Kidney epithelial cell (primary cell): ENCODE measurements at regions not wholly inside any gene's neighbourhood (a gene's known extent, or its start where the extent isn't known, plus 50 kb on each side); places are given as distances from the start of the nearest gene placed in this dataset.

ENCODE experiments used
- DNase-seq: peaks from one replicate; pipeline ENCODE4 v3.0.0-alpha.2; 2010; ENCODE audit warnings: low read depth
- H3K27me3 ChIP-seq: 2 replicates; pipeline ENCODE4 v1.6.0; 2011; ENCODE audit warnings: low read length; ENCODE audit not compliant: control insufficient read depth, insufficient read depth
- H3K36me3 ChIP-seq: 2 replicates; pipeline ENCODE4 v1.5.1; 2011; ENCODE audit warnings: low read length; ENCODE audit not compliant: control insufficient read depth, insufficient read depth
- H3K4me3 ChIP-seq: 2 replicates; pipeline ENCODE4 v1.5.1; 2011; ENCODE audit warnings: low read depth, mild to moderate bottlenecking, control low read depth, low read length
- TF ChIP-seq, protein P1 (sequence below): IDR thresholded peaks from 2 replicates; pipeline ENCODE4 v1.5.1; 2011; ENCODE audit warnings: mild to moderate bottlenecking, moderate library complexity, low read length, control low read depth, inconsistent platforms; ENCODE audit not compliant: insufficient read depth, poor library complexity, severe bottlenecking

DNA sequence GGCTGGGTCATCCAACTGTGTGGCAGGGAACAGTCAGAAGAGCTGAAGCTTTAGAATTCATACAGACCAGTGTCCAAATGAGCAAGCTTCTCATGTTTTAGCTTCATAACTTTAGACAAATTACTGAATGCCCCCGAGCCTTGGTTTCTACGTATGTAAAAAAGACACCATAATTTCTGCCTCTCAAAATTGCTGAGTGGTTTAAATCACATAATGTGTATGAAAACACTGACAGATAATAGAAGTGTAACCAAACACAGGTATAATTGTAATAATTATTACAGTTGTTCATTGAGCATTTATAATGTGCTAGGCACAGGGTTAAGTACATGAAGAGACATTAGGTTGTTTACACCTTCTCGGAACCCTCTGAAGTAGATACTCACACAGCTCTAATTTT, 207.2 kb downstream of the IGSF11 start:
- Histone ChIP-seq H3K36me3 (no peaks in the 10 kb centered on the region), H3K27me3 (no peaks in the 10 kb centered on the region), H3K4me3 (no peak overlapping the region)
- TF ChIP-seq, protein P1, sequence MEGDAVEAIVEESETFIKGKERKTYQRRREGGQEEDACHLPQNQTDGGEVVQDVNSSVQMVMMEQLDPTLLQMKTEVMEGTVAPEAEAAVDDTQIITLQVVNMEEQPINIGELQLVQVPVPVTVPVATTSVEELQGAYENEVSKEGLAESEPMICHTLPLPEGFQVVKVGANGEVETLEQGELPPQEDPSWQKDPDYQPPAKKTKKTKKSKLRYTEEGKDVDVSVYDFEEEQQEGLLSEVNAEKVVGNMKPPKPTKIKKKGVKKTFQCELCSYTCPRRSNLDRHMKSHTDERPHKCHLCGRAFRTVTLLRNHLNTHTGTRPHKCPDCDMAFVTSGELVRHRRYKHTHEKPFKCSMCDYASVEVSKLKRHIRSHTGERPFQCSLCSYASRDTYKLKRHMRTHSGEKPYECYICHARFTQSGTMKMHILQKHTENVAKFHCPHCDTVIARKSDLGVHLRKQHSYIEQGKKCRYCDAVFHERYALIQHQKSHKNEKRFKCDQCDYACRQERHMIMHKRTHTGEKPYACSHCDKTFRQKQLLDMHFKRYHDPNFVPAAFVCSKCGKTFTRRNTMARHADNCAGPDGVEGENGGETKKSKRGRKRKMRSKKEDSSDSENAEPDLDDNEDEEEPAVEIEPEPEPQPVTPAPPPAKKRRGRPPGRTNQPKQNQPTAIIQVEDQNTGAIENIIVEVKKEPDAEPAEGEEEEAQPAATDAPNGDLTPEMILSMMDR, result no peak
- DNase-seq, result no peak

DNA sequence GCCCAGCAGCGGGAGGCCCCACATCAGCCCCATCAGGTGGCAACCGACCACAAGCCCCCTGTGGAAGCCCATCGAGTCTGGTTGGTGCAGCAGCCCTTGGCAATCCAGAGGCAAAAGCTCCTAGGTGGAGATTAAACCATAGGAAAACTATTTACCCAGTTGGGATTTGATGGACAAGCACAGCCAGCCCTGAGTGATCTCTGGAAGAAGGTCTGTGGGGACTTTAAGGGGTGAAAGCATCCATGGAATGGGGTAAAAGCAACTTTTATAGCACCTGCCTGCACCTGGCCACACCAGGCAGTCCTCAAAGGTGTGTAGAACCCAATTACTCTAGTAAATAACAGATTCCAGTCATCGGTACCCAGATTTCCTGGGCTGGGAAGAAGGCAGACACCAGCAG, 206.3 kb downstream of the IGSF11 start:
- TF ChIP-seq, protein P1, result no peak
- Histone ChIP-seq H3K4me3 (no peak overlapping the region), H3K36me3 (no peaks in the 10 kb centered on the region), H3K27me3 (no peaks in the 10 kb centered on the region)
- no peak for DNase-seq

GRCh38 chr3:118833075-118833474, 201.6 kb downstream of the IGSF11 start:
- Histone ChIP-seq H3K27me3 (no peaks in the 10 kb centered on the region), H3K36me3 (no peaks in the 10 kb centered on the region), H3K4me3 (no peak overlapping the region)
- TF ChIP-seq, protein P1, result no peak
- DNase-seq, result no peak

DNA sequence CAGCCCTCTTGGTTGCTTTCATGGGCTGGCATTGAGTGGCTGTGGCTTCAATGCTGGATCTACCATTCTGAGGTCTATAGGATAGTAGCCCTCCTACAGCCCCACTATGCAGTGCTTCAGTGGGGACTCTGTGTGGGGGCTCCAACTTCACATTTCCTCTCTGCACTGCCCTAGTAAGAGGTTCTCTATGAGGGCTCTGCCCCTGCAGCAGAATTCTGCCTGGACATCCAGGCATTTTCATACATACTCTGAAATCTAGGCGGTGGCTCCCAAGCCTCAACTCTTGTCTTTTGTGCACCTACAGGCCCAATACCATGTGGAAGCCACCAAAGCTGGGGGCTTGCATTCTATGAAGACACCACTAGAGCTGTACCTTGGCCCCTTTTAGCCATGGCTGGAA, 195.8 kb downstream of the IGSF11 start:
- no peak for DNase-seq
- H3K36me3 ChIP-seq, result no peaks in the 10 kb centered on the region
- no peak overlapping the region for H3K4me3 ChIP-seq
- TF ChIP-seq, protein P1, result no peak
- H3K27me3 ChIP-seq, result no peaks in the 10 kb centered on the region

DNA sequence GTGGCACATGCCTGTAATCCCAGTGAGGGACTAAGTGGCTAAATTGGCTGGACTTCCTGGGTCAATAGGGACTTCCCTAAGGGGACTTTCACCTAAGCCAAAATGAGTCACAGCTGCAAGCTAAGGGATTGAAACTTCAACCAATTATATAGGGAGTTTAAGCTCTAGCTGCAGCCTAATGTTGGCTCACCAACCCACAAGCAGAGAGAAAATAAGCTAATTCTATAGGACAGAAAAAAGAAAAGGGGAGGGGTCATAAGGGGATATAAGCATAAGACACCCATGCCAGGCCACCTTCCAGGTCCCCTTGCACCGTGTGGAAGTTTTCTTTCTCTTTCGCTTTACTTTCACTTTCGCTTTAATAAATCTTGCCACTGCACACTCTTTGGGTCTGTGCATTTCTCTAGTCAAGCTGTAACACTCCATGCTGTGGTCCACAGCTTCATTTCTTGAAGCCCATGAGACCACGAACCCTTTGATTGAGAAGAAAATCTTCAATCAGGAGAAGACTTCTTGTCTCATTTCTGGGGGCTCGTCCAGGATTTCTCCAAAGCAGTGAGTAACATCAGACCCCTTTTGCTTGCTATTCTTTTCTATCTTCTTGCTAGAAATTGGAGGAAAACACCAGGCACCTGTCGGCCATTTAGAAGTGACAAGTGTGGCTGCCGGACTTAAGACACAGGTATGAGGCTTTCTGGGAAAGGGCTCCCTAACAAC, 192.3 kb downstream of the IGSF11 start:
- H3K27me3 ChIP-seq, result no peaks in the 10 kb centered on the region
- DNase-seq, result no peak
- TF ChIP-seq, protein P1, result no peak
- no peak overlapping the region for H3K4me3 ChIP-seq
- no peaks in the 10 kb centered on the region for H3K36me3 ChIP-seq

GRCh38 chr3:118846176-118846575, 188.5 kb downstream of the IGSF11 start:
- TF ChIP-seq, protein P1, result no peak
- no peak for DNase-seq

More at GRCh38 chr3:118846176-118846575, 188.5 kb downstream of the IGSF11 start:
- no peak overlapping the region for H3K4me3 ChIP-seq
- H3K36me3 ChIP-seq, result no peaks in the 10 kb centered on the region
- no peaks in the 10 kb centered on the region for H3K27me3 ChIP-seq
